ENCODE measurements at regions not wholly inside any gene's neighbourhood (a gene's known extent, or its start where the extent isn't known, plus 50 kb on each side); places are given as distances from the start of the nearest gene placed in this dataset.

- TF ChIP-seq ZBED4 (CRISPR knock-in tag; IDR thresholded peaks at IDR 0.05; ENCODE audit: borderline replicate concordance), result no peak
- no peak for TF ChIP-seq ZNF18 (CRISPR knock-in tag; IDR thresholded peaks at IDR 0.05; ENCODE audit: insufficient replicate concordance)
- TF ChIP-seq ZNF577 (CRISPR knock-in tag; IDR thresholded peaks at IDR 0.05; ENCODE audit: borderline replicate concordance, low read depth), result no peak
- no peak for TF ChIP-seq ZBTB33 (CRISPR knock-in tag; IDR thresholded peaks at IDR 0.05)
These were observed 57.2 kb downstream of the CAMK2N1 start (continued) for GRCh38 chr1:20428841-20429240.

- 20% methylated on average over 1 of the region's 4 CpGs for WGBS (ENCODE audit: low lambda C conversion rate)
- H3K9ac ChIP-seq (ENCODE audit: insufficient read depth, low read depth, low read length), result no peak overlapping the region
- peaks cover 14% of the 10 kb centered on the region for H3K9me3 ChIP-seq (ENCODE audit: low read length)
- FAIRE-seq, result no peak
- DNase-seq (ENCODE audit: low spot score), result peak; percentile 8
- no peaks in the 10 kb centered on the region for H3K4me1 ChIP-seq (ENCODE audit: insufficient read depth, low read length)
- no peak overlapping the region for H3K4me3 ChIP-seq (replicated peaks in 1 of 3; ENCODE audit: insufficient read depth in 1 of 3, low read depth in 2 of 3, low read length in 3 of 3)
- H3K36me3 ChIP-seq (replicated peaks in 1 of 2; ENCODE audit: control insufficient read depth in 1 of 2, insufficient read depth in 2 of 2, low read length in 2 of 2), result no peaks in the 10 kb centered on the region
- intact Hi-C loops (cut with micrococcal nuclease; ENCODE audit: unreplicated experiment) (no loop called here), in situ Hi-C loops (cut with HindIII; ENCODE audit: extremely low pct_ligation_motif_present, low pct_unique_long_range_greater_than_20kb) (loop anchor here (10.0 kb wide), 1 partner anchor 212 kb away; no protein-coding TSS in a partner anchor)
- no peaks in the 10 kb centered on the region for H3K79me2 ChIP-seq (ENCODE audit: insufficient read depth, low read length)
- ChIA-PET CTCF (ENCODE audit: low intra/inter-chr PET ratio, low total read pairs) (no interaction called here), POLR2A (no interaction called here)
- no peak for ATAC-seq
- peaks cover 0 to 4% of the 10 kb centered on the region in 2 experiments; a peak in 2 of 5 replicates for H3K27me3 ChIP-seq (ENCODE audit: control insufficient read depth in 1 of 2, insufficient read depth in 2 of 2, low read length in 2 of 2)
- no TSS peak for BruUV-seq (replicated peaks)
- no peaks in the 10 kb centered on the region for H4K20me1 ChIP-seq (ENCODE audit: insufficient read depth, low read length)
- no peak overlapping the region for H3K27ac ChIP-seq (ENCODE audit: extremely low read length, insufficient read depth, low read length)
- no peak overlapping the region for H2AFZ ChIP-seq (ENCODE audit: low read length)
- H3K4me2 ChIP-seq (ENCODE audit: low read depth, low read length), result no peak overlapping the region
- TF ChIP-seq SOX6 (IDR thresholded peaks at IDR 0.05) (no peak), SOX6 (CRISPR knock-in tag; IDR thresholded peaks at IDR 0.05) (no peak), ZBTB49 (CRISPR knock-in tag; IDR thresholded peaks at IDR 0.05; ENCODE audit: borderline replicate concordance) (no peak), SKI (IDR thresholded peaks at IDR 0.05; ENCODE audit: partially characterized antibody) (no peak), ZNF451 (CRISPR knock-in tag; IDR thresholded peaks at IDR 0.05) (no peak), RARG (CRISPR knock-in tag; IDR thresholded peaks at IDR 0.05; ENCODE audit: low read depth) (no peak), ATF6 (CRISPR knock-in tag; conservative IDR thresholded peaks at IDR 0.05) (no peak)
These were observed 59.1 kb downstream of the CAMK2N1 start for GRCh38 chr1:20426923-20427322.

All from HepG2 (cell line).